MCF 10A (cell line): ENCODE measurements at regions not wholly inside any gene's neighbourhood (a gene's known extent, or its start where the extent isn't known, plus 50 kb on each side); places are given as distances from the start of the nearest gene placed in this dataset.

Source experiments
- BruUV-seq: library from RNA; stranded (reverse); fragments of 400-500 nt; replicated peaks from 2 replicates; lab custom pipeline; 2021; lab: Mats Ljungman, UMichigan
- CTCF ChIA-PET: fragments of 300-600 bp; sonication (Branson Sonifier 250); formaldehyde crosslinking; extraction: SDS; loops from one replicate; lab custom pipeline; 2021; ENCODE audit warnings: antibody characterized with exemption, inconsistent platforms; lab: Yijun Ruan, JAX
- POLR2A ChIA-PET: fragments of 300-600, 350-650 bp; sonication (Branson Sonifier 250); formaldehyde crosslinking; extraction: SDS; loops from one replicate; lab custom pipeline; 2020; ENCODE audit warnings: antibody characterized with exemption, inconsistent platforms; lab: Yijun Ruan, JAX
- DNase-seq: peaks from one replicate; pipeline ENCODE4 v3.0.0-alpha.2; 2018; ENCODE audit not compliant: unreplicated experiment
- H3K27ac Mint-ChIP-seq: one replicate; pipeline ENCODE4 v1.8.0; 2022; ENCODE audit warnings: mild to moderate bottlenecking, low read depth, mixed read lengths; ENCODE audit not compliant: unreplicated experiment
- H3K27me3 Mint-ChIP-seq: one replicate; pipeline ENCODE4 v1.8.0; 2022; ENCODE audit warnings: mixed read lengths; ENCODE audit not compliant: insufficient read depth, unreplicated experiment
- H3K36me3 Mint-ChIP-seq: one replicate; pipeline ENCODE4 v1.8.0; 2022; ENCODE audit warnings: mild to moderate bottlenecking, moderate library complexity, mixed read lengths; ENCODE audit not compliant: insufficient read depth, unreplicated experiment
- H3K4me1 Mint-ChIP-seq: one replicate; pipeline ENCODE4 v1.8.0; 2022; ENCODE audit warnings: mixed read lengths; ENCODE audit not compliant: insufficient read depth, unreplicated experiment
- H3K4me3 Mint-ChIP-seq: one replicate; pipeline ENCODE4 v1.8.0; 2022; ENCODE audit warnings: mild to moderate bottlenecking, moderate library complexity, mixed read lengths; ENCODE audit not compliant: unreplicated experiment
- H3K9me3 Mint-ChIP-seq: one replicate; pipeline ENCODE4 v1.8.0; 2022; ENCODE audit warnings: mixed read lengths; ENCODE audit not compliant: unreplicated experiment
- CTCF ChIP-seq: fragments of 200-600 bp; IDR thresholded peaks from one replicate; pipeline ENCODE4 v1.8.0; 2022; ENCODE audit warnings: antibody characterized with exemption, mild to moderate bottlenecking; ENCODE audit not compliant: unreplicated experiment
- intact Hi-C: fragments of 100-400 bp; cut with micrococcal nuclease; formaldehyde crosslinking; loops from 2 replicates; pipeline ENCODE4 v1.14.1; 2022

GRCh38 chr5:93054424-93055163 is 526.4 kb downstream of the NR2F1-AS1 start:
- intact Hi-C loops, result no loop called here
- no peak overlapping the region for H3K27ac Mint-ChIP-seq
- no peak for TF ChIP-seq CTCF
- no peaks in the 10 kb centered on the region for H3K9me3 Mint-ChIP-seq
- H3K36me3 Mint-ChIP-seq, result no peaks in the 10 kb centered on the region
- BruUV-seq, result no TSS peak
- no peaks in the 10 kb centered on the region for H3K27me3 Mint-ChIP-seq
- H3K4me3 Mint-ChIP-seq, result no peak overlapping the region
- H3K4me1 Mint-ChIP-seq, result no peaks in the 10 kb centered on the region
- ChIA-PET CTCF (interaction anchor here (0.6 kb wide), 1 partner anchor 50 kb away, joined by 5 read pairs; no protein-coding TSS in a partner anchor), POLR2A (interaction anchor here (0.8 kb wide), 1 partner anchor 9 kb away, joined by 3 read pairs; no protein-coding TSS in a partner anchor)
- peak; percentile 56 for DNase-seq

GRCh38 chr5:93053825-93054224 is 527.2 kb downstream of the NR2F1-AS1 start:
- peak; percentile 32 for DNase-seq
- CTCF ChIA-PET, result interaction anchor here (0.6 kb wide), 1 partner anchor 51 kb away, joined by 5 read pairs; no protein-coding TSS in a partner anchor
- no TSS peak for BruUV-seq
- POLR2A ChIA-PET, result interaction anchor here (0.8 kb wide), 1 partner anchor 10 kb away, joined by 3 read pairs; no protein-coding TSS in a partner anchor
- Mint-ChIP-seq H3K36me3 (no peaks in the 10 kb centered on the region), H3K4me3 (no peak overlapping the region), H3K27me3 (no peaks in the 10 kb centered on the region), H3K9me3 (no peaks in the 10 kb centered on the region), H3K27ac (no peak overlapping the region), H3K4me1 (no peaks in the 10 kb centered on the region)
- no peak for TF ChIP-seq CTCF
- intact Hi-C loops, result no loop called here

- no TSS peak for BruUV-seq
- POLR2A ChIA-PET, result no interaction called here
- intact Hi-C loops, result no loop called here
Observed at GRCh38 chr5:93048858-93049257, 532.2 kb downstream of the NR2F1-AS1 start.

More at GRCh38 chr5:93048858-93049257, 532.2 kb downstream of the NR2F1-AS1 start:
- Mint-ChIP-seq H3K27ac (no peak overlapping the region), H3K9me3 (no peaks in the 10 kb centered on the region), H3K27me3 (no peaks in the 10 kb centered on the region), H3K4me1 (no peaks in the 10 kb centered on the region), H3K36me3 (no peaks in the 10 kb centered on the region), H3K4me3 (no peak overlapping the region)
- CTCF ChIA-PET, result no interaction called here
- no peak for DNase-seq
- no peak for TF ChIP-seq CTCF
